ENCODE measurements at regions not wholly inside any gene's neighbourhood (a gene's known extent, or its start where the extent isn't known, plus 50 kb on each side); places are given as distances from the start of the nearest gene placed in this dataset.

DNA sequence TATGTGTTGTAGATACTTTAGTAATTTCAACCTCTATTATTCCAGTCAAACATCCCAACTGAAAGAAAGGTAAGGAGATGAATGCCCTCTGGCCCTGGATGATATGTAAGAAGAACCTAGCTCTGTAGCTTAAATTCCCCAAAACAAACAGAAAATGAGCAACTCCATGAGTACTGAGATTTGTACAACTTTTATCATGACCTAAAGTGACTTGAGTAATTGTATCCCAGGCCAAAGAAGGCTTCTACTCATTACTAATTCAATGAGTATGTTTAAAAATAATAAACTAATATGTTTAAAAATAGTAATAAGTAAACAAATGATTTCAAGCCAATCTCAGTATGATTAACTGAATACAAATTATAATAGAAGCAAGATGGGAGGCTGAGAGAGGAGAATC is 414.0 kb upstream of the ACTBL2 start:
- TF ChIP-seq CTCF (IDR thresholded peaks at IDR 0.05) (no peak), EP300 (IDR thresholded peaks at IDR 0.05) (no peak)

Measured in ovary (tissue), 3 donors.